ENCODE measurements at regions not wholly inside any gene's neighbourhood (a gene's known extent, or its start where the extent isn't known, plus 50 kb on each side); places are given as distances from the start of the nearest gene placed in this dataset.
"Not testable (repeated sequence)": the region's sequence is repeated elsewhere in the genome, so short reads cannot be mapped to it uniquely, and the experiment has no call there.

DNA sequence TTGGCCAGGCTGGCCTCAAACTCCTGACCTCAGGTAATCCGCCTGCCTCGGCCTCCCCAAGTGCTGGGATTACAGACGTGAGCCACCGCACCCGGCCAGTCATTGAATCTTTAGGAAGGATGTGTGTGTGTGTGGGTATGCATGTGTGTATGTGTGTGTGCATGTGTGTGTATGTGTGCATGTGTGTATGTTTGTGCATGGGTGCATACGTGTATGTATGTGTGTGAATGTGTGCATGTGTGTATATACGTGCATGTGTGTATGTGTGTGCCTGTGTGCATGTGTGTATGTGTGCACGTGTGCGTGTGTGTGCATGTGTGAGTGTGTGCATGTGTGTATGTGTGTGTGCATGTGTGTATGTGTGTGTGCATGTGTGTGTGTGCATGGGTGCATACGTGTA, 120.1 kb upstream of the SHH start:
- H3K36me3 ChIP-seq (ENCODE audit: insufficient read depth, low read length); H3K9ac ChIP-seq (ENCODE audit: low read depth, low read length); H3K27me3 ChIP-seq (ENCODE audit: insufficient read depth, low read length); H3K4me1 ChIP-seq (ENCODE audit: insufficient read depth, low read length); H3K4me3 ChIP-seq (ENCODE audit: low read length); H3K9me3 ChIP-seq (ENCODE audit: insufficient read depth, low read depth, low read length); H3K27ac ChIP-seq (ENCODE audit: low read depth, low read length): not testable (repeated sequence)
- 85% methylated on average over 9 of the region's 10 CpGs for WGBS

DNA sequence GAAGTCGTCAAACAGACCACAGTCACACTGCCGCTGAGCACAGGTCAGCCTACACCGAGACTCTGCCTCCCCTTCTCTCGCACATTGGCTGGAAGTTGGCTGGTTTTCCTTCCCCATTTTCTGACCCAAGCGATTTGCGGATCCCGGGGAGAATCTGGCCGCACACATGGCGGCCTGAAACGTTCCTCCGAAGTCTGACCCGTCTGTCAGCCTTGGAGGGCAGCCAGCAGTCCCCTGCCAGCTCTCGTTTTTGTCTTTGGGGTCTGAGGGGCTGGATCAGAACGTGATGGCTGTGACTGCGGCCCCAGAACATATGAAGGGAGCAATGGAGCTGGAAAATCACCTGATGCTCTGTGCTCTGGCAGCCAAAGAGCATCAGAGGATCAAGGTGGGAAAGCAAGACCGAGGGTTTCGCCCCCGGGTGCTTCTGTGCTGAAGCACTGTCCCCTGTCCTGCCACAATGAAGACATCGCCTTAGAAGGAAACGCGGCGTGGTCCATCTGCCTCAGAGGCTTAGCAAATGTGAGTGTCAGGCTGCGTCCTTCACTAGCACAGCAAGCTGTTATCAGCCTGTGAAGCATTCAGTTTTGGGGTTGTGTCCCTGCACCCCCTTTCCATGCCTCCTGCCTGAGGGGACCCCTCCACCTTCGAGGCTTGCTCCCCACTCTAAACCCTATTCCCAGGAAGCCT, 119.3 kb upstream of the SHH start:
- Histone ChIP-seq H3K27ac (ENCODE audit: low read depth, low read length) (no peak overlapping the region), H3K9ac (ENCODE audit: low read depth, low read length) (no peak overlapping the region), H3K27me3 (ENCODE audit: insufficient read depth, low read length) (no peaks in the 10 kb centered on the region), H3K9me3 (ENCODE audit: insufficient read depth, low read depth, low read length) (no peaks in the 10 kb centered on the region), H3K4me3 (ENCODE audit: low read length) (no peak overlapping the region), H3K36me3 (ENCODE audit: insufficient read depth, low read length) (no peaks in the 10 kb centered on the region), H3K4me1 (ENCODE audit: insufficient read depth, low read length) (no peaks in the 10 kb centered on the region)
- 90% methylated on average over 24 of the region's 24 CpGs for WGBS

DNA sequence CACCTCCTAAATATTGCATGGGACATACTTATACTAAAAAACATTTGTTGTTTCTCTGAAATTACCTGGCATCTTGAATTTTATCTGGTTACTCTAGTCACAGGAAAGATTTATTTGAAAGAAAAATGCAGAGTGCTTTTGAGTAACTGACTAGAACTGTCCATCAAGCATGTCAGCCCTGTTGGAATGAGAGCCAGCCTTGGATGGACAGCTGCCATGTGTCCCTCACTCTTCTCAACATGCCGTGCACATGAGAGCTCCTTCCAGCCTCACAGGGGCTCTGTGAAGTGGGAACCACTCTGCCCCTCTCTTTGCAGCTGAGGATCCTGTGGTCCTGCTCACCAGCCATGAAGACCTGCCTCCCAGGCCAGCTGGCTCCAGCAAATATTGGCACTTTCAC, 118.3 kb upstream of the SHH start:
- no peak overlapping the region for H3K4me3 ChIP-seq (ENCODE audit: low read length)
- no peaks in the 10 kb centered on the region for H3K27me3 ChIP-seq (ENCODE audit: insufficient read depth, low read length)
- H3K27ac ChIP-seq (ENCODE audit: low read depth, low read length) = no peak overlapping the region
- H3K9me3 ChIP-seq (ENCODE audit: insufficient read depth, low read depth, low read length) = no peaks in the 10 kb centered on the region
- no peak overlapping the region for H3K9ac ChIP-seq (ENCODE audit: low read depth, low read length)
- no peaks in the 10 kb centered on the region for H3K4me1 ChIP-seq (ENCODE audit: insufficient read depth, low read length)
- H3K36me3 ChIP-seq (ENCODE audit: insufficient read depth, low read length) = no peaks in the 10 kb centered on the region
- 94% methylated on average over 1 of the region's 1 CpG for WGBS

DNA sequence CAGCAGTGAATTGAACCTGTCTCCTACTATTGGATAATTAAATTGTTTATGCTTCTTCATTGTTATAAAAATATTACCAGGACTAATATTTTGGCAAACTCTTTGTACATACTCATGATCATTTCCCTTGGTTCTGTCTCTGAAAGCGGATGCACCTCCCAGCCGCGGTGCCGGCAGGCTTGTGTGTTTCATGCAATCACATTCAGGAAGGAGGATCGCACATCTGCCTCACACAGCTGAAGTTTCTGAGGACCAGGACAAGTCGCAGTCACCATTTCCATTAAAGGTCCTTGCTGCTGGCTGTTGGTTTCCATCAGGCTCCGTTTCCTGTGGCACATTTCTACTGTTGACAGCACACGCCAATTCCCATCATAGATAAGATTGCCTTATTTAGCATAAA, 117.8 kb upstream of the SHH start:
- no peak overlapping the region for H3K9ac ChIP-seq (ENCODE audit: low read depth, low read length)
- H3K9me3 ChIP-seq (ENCODE audit: insufficient read depth, low read depth, low read length) = no peaks in the 10 kb centered on the region
- H3K27ac ChIP-seq (ENCODE audit: low read depth, low read length) = no peak overlapping the region
- H3K36me3 ChIP-seq (ENCODE audit: insufficient read depth, low read length) = no peaks in the 10 kb centered on the region
- H3K4me3 ChIP-seq (ENCODE audit: low read length) = no peak overlapping the region
- H3K27me3 ChIP-seq (ENCODE audit: insufficient read depth, low read length) = no peaks in the 10 kb centered on the region
- 94% methylated on average over 8 of the region's 8 CpGs for WGBS
- no peaks in the 10 kb centered on the region for H3K4me1 ChIP-seq (ENCODE audit: insufficient read depth, low read length)

DNA sequence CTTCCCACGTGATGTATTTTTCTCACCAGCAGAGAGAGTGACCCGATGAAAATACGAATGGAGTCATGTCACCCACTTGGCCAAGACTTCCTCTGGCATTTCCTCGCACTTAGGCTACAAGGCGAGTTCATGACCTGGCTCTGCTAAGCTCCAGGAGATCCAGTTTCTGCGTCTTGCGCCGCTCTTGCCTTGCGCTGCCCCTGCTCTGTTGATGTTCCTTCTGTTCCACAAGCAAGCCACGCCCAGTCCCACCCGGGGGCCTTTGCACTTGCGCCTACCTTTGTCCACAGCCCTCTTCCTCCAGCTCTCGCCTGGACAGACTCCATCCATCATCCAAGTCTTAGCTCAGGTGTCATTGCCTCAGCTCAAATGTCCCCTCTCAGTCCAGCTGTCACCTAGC, 116.3 kb upstream of the SHH start:
- Histone ChIP-seq H3K27ac (ENCODE audit: low read depth, low read length) (no peak overlapping the region), H3K4me3 (ENCODE audit: low read length) (no peak overlapping the region), H3K4me1 (ENCODE audit: insufficient read depth, low read length) (no peaks in the 10 kb centered on the region), H3K9ac (ENCODE audit: low read depth, low read length) (no peak overlapping the region), H3K27me3 (ENCODE audit: insufficient read depth, low read length) (no peaks in the 10 kb centered on the region), H3K36me3 (ENCODE audit: insufficient read depth, low read length) (no peaks in the 10 kb centered on the region), H3K9me3 (ENCODE audit: insufficient read depth, low read depth, low read length) (no peaks in the 10 kb centered on the region)
- 84% methylated on average over 13 of the region's 13 CpGs for WGBS

DNA sequence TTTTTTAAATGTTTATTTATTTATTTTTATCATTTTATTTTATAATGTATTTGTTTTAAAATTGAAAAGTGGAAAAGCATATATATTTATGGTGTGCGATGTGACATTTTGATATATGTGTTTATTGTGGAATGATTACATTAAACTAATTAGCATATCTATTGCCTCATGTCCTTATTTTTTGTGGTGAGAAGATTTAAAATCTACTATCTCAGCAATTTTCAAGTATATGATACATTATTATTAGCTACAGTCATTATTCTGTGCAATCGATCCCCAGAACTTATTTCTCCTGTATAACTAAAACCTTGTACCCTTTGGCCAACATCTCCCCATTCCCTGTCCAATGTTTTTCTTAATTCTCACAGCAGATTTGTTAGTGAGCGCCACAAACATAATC, 115.6 kb upstream of the SHH start:
- Histone ChIP-seq H3K4me3 (ENCODE audit: low read length) (no peak overlapping the region), H3K9me3 (ENCODE audit: insufficient read depth, low read depth, low read length) (no peaks in the 10 kb centered on the region), H3K27me3 (ENCODE audit: insufficient read depth, low read length) (no peaks in the 10 kb centered on the region), H3K36me3 (ENCODE audit: insufficient read depth, low read length) (no peaks in the 10 kb centered on the region), H3K9ac (ENCODE audit: low read depth, low read length) (no peak overlapping the region), H3K27ac (ENCODE audit: low read depth, low read length) (no peak overlapping the region), H3K4me1 (ENCODE audit: insufficient read depth, low read length) (no peaks in the 10 kb centered on the region)
- 99% methylated on average over 2 of the region's 3 CpGs for WGBS

DNA sequence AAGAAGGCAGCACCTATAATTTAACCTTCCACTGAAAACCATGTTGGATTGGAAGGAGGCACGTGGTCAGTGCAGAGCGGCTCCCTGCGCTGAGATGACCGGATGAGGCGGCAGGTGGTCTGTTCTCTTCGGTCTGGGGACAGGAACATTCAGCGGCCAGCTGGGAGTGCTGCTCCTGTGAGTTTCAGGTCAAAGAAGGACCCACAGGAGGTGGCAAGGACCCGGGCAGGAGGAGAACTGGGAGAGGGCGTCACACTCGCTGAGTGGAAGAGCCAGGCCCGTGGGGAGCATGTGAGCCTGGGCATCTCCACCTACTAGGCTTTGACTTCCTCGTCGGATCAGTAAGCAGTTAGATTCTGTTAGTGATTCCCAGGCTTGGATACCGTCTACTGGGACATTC, 113.4 kb upstream of the SHH start:
- Histone ChIP-seq H3K4me3 (ENCODE audit: low read length) (no peak overlapping the region), H3K27ac (ENCODE audit: low read depth, low read length) (no peak overlapping the region), H3K36me3 (ENCODE audit: insufficient read depth, low read length) (no peaks in the 10 kb centered on the region), H3K27me3 (ENCODE audit: insufficient read depth, low read length) (no peaks in the 10 kb centered on the region), H3K9ac (ENCODE audit: low read depth, low read length) (no peak overlapping the region), H3K4me1 (ENCODE audit: insufficient read depth, low read length) (no peaks in the 10 kb centered on the region), H3K9me3 (ENCODE audit: insufficient read depth, low read depth, low read length) (no peaks in the 10 kb centered on the region)
- WGBS = 88% methylated on average over 14 of the region's 14 CpGs

DNA sequence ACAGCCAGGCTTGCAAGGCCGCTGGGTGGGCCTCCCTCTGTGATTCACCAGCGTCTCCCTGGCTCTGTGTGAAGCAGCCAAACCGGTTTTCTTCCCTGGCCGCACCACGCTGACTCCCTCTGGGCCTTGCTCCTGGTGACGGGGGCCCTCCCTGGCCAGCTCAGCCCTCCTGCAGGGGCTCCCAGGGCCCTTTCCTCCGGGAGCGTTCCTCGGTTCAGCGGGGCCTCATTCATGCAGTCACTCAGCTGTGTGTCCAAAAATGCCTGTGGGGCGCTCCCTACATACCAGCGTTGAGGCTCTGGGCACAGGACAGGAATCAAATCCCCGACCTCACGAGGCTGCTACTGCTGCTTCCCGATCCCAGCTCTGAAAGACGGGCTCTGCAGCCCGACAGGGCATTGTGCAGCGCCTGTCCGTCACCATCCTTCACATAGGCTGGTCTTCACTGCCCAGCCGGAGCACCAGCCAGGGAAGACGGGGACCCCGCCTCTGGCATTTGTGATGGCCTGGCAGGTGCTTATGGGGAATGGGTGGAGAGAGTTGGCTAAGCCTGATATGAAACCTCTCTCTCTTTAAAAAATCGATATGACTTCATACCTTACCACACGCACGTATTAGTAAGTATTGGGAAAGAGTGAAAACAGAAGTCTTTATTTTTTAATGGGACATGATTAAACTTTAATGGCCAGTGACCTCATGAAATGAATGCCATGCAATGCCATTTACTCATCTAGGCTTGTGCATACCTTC, 110.0 kb upstream of the SHH start:
- 89% methylated on average over 22 of the region's 25 CpGs for WGBS
- H3K36me3 ChIP-seq (ENCODE audit: insufficient read depth, low read length) = no peaks in the 10 kb centered on the region
- H3K4me3 ChIP-seq (ENCODE audit: low read length) = no peak overlapping the region
- no peak overlapping the region for H3K27ac ChIP-seq (ENCODE audit: low read depth, low read length)
- H3K9me3 ChIP-seq (ENCODE audit: insufficient read depth, low read depth, low read length) = no peaks in the 10 kb centered on the region
- no peaks in the 10 kb centered on the region for H3K4me1 ChIP-seq (ENCODE audit: insufficient read depth, low read length)
- no peak overlapping the region for H3K9ac ChIP-seq (ENCODE audit: low read depth, low read length)
- no peaks in the 10 kb centered on the region for H3K27me3 ChIP-seq (ENCODE audit: insufficient read depth, low read length)

DNA sequence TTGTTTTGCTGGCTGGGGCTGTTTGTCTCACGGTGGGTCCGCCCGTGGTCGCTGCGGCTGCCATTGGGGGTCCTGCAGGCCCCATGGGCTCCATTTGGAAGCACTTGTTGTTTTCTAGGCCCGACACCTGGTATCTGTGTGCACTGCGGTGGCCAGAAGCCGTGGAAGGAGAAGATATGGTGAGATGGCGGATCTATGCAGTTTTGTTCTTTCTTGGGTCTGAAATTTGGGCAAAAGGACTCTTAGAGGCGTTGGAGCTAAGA, 109.5 kb upstream of the SHH start:
- Histone ChIP-seq H3K36me3 (ENCODE audit: insufficient read depth, low read length) (no peaks in the 10 kb centered on the region), H3K27ac (ENCODE audit: low read depth, low read length) (no peak overlapping the region), H3K4me3 (ENCODE audit: low read length) (no peak overlapping the region), H3K27me3 (ENCODE audit: insufficient read depth, low read length) (no peaks in the 10 kb centered on the region), H3K4me1 (ENCODE audit: insufficient read depth, low read length) (no peaks in the 10 kb centered on the region), H3K9ac (ENCODE audit: low read depth, low read length) (no peak overlapping the region), H3K9me3 (ENCODE audit: insufficient read depth, low read depth, low read length) (no peaks in the 10 kb centered on the region)
- WGBS = 95% methylated on average over 10 of the region's 10 CpGs

DNA sequence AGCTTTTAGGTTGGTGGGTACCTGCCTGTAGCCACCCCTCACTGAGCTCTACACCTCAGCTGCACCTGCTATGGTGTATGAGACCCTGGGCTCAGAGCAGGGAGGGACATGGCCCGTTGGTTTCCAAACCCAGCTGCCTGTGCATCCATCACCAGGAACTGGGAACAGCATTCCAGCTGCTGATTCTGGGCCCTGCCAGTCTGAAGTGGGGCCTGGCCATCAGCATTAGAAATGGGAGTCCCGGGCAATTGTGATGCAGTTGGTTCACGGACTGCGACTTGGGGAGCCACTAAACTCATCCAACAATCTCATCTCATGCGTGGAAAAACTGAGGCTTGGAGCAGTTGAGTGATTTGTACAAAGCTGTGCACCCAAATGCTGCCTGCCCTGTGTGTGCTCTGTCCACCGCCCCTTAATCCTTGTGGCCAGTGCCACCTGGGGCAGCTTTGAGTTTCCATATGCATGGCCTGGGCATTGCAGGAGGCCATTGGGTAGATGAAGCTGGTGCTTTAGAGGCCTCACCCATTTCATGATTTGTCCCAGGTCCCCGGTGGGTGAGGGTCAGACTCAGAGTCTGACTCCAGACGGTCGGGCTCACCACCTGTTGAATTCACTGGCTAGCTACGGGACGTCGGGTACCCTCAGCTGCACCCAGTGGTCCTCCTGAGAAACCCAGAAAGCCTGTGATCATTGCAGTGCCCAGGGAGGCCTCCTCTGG, 109.0 kb upstream of the SHH start:
- Histone ChIP-seq H3K4me1 (ENCODE audit: insufficient read depth, low read length) (no peaks in the 10 kb centered on the region), H3K36me3 (ENCODE audit: insufficient read depth, low read length) (no peaks in the 10 kb centered on the region), H3K27ac (ENCODE audit: low read depth, low read length) (no peak overlapping the region), H3K27me3 (ENCODE audit: insufficient read depth, low read length) (no peaks in the 10 kb centered on the region), H3K9me3 (ENCODE audit: insufficient read depth, low read depth, low read length) (no peaks in the 10 kb centered on the region), H3K4me3 (ENCODE audit: low read length) (no peak overlapping the region), H3K9ac (ENCODE audit: low read depth, low read length) (no peak overlapping the region)
- 95% methylated on average over 12 of the region's 12 CpGs for WGBS

DNA sequence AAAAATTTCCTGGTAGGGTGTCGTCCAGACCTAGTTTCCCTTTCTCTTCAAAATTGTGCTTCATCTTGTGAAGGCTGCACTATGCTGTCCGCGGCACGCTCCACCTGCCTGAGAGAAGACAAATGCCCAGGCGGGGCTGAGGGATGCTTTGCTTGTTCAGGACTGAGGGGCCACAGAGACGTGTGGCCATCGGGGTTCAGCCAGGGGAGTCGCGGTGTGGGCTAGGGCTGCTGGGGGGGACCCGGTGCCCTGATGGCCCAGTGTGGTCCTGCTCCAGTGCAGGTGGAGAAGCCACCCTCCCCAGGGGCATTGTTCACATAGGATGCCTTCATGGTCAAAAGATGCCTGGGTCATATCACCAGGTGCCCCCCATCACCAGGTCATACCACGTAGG, 107.8 kb upstream of the SHH start:
- H3K27me3 ChIP-seq (ENCODE audit: insufficient read depth, low read length) = no peaks in the 10 kb centered on the region
- no peak overlapping the region for H3K4me3 ChIP-seq (ENCODE audit: low read length)
- no peaks in the 10 kb centered on the region for H3K36me3 ChIP-seq (ENCODE audit: insufficient read depth, low read length)
- no peak overlapping the region for H3K27ac ChIP-seq (ENCODE audit: low read depth, low read length)
- WGBS = 95% methylated on average over 11 of the region's 11 CpGs
- H3K4me1 ChIP-seq (ENCODE audit: insufficient read depth, low read length) = no peaks in the 10 kb centered on the region
- H3K9ac ChIP-seq (ENCODE audit: low read depth, low read length) = no peak overlapping the region
- no peaks in the 10 kb centered on the region for H3K9me3 ChIP-seq (ENCODE audit: insufficient read depth, low read depth, low read length)

All from HUES64 (cell line).